ENCODE measurements at regions not wholly inside any gene's neighbourhood (a gene's known extent, or its start where the extent isn't known, plus 50 kb on each side); places are given as distances from the start of the nearest gene placed in this dataset.

DNA sequence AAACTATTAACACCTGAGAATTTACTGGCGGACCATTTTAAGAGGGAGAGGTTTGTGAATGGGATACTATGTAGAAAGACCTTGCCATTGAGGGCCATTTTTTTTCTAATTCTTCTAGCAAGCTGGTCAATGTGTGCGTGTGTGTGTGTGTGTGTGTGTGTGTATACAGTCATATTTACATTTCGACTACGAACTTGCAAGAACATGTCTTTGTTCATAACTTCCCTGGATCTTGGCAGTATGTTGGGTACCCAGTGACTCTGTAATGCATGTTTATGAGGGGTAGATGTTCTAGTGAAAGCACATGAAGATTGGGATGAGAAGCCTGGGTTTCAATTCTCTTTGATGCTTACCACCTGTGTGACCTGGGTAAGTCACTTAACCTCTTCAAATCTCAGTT, 133.6 kb downstream of the UBE2E3 start:
- DNase-seq (ENCODE audit: low read depth, low spot score): no peak

- DNase-seq (ENCODE audit: low read depth, low spot score): no peak
Measured at GRCh38 chr2:181116261-181116660, 135.9 kb downstream of the UBE2E3 start.

- DNase-seq (ENCODE audit: low read depth, low spot score): no peak
Measured at GRCh38 chr2:181117206-181117925, 137.0 kb downstream of the UBE2E3 start.

DNA sequence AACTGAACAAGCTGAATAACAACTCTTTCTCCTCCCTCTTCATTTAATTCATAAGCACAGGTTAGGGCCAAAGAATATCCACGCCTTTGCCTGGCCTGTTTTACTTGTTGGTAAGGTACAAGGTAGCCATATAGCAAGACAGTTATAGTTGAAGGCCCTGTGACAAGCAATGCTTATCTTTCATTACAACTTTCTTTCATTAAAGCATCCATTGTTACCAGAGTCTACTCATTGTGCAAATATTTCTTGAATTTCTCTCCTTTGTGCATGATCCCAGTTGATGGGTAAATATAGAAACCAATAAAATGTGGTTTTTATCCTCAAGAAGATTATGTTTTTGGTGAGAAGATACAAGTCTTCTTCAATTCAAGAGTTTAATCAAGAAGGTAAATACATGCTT, 140.2 kb downstream of the UBE2E3 start:
- DNase-seq (ENCODE audit: low read depth, low spot score): no peak

DNA sequence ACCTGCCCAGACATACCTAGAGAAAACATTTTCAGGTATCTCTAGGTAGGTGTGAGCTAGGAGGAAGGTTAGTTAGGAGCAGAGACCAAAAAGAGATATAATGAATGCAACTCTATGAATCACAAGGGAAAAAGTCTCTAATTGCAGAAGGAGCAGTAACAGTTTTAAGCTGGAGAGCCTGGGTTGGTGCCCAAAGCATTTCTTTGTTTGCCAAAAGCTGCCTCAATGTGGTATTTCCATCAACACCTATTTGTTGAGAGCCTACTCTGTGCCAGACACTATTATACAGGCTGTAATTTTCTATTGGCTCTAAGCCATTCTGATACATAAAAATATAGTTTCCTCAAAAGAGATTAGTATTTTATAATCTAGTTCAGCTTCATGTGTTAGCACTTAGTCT, 141.6 kb downstream of the UBE2E3 start:
- no peak for DNase-seq (ENCODE audit: low read depth, low spot score)

DNA sequence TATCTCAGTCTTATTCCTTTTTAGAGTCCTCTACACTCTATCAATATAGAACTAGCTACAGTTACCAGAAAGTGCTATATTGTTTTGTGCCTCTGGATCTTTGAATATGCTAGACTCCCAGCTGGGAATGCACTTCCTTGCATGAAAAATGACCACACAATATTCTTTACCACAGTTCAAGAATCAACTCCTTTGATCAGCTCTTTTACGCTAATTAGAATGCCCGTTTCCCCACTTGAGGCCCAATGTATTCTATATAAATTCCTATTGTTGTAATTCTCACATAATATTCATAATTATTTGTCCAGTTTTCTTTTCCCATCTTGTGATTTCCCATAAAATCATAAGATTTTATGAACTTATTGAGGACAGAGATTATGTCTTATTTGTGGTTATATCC, 142.2 kb downstream of the UBE2E3 start:
- no peak for DNase-seq (ENCODE audit: low read depth, low spot score)

DNA sequence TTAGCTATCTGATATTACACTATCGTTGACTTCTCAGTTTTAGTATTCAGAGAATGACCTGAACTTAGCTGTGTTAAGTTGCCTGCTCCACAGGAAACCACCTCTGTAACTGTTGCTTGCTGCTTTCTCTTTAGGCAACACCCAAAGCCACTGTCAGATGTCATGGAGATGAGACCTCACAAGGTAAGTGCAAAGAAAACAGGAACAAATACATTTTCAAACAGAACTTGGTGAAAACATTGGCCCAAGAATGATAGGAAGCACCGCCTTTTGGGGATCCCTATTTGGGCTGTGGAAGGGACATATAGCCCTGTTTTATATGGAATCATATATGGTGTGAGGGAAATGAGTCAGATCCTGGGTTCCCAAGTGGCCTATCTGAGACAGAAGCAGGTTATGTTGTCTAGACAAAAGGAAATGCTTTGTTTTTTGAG, 143.4 kb downstream of the UBE2E3 start:
- DNase-seq (ENCODE audit: low read depth, low spot score): no peak

DNA sequence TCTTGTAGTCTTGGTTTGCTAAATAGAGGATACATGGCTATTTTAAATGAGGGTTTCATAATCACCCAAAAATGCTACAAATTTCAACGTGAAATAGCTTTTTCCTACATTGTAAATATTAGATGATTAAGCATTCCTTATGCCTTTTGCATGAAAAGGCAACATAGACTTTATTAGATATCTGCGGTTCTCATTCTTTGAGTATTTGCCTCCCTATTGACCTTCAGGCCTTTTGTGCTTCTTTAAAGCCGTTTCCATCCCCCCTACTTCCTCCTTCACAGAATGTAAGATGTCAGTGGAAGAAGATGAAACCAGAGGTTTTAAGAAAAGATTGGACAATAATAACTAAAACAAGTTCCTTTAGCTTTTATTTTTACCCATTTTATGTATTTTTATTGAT, 144.1 kb downstream of the UBE2E3 start:
- DNase-seq (ENCODE audit: low read depth, low spot score): no peak

DNA sequence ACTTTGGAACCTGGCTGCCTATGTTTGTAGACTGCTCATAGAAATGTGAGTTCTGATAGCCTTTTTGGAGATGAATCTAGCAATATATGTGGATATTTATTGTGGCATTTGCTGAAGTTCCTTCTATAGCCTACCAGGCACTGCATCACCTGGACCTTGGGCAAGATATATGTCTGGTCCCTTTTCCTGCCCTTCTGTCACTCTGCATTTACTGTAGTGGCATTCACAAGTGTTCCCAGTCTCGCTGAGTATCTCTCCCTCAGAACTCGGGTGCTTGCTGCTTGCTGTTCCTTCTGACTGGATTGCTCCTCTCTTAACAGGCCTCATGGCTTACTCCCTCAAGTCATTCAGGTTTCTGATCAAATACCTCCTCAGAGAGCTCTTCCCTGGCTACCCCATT, 145.0 kb downstream of the UBE2E3 start:
- DNase-seq (ENCODE audit: low read depth, low spot score): no peak

DNA sequence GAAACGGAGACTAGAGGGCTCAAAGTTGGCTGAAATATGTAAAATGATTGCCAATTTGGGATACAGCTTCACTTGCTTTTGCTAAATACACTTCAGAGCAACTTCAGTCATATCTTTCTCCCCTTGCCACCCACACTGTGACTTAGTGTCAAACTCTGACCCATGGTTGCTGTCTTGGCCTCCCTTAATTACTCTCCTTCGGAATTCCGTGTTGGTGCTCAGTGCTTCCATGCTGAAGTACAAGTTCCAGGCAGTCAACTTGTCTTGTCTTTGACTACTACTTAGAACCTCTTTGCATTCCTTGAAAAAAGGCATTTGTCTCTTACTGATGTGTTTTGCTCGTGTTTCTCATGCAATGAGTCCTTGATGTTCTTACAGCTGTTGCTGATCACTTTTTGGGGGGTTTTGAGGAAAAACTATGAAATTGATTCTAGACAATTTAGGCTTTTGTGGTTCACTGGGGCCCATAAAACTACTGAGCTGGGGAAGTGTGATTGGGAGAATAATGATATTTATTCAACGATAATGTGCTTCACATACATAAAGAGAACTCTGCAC, 146.0 kb downstream of the UBE2E3 start:
- no peak for DNase-seq (ENCODE audit: low read depth, low spot score)

DNA sequence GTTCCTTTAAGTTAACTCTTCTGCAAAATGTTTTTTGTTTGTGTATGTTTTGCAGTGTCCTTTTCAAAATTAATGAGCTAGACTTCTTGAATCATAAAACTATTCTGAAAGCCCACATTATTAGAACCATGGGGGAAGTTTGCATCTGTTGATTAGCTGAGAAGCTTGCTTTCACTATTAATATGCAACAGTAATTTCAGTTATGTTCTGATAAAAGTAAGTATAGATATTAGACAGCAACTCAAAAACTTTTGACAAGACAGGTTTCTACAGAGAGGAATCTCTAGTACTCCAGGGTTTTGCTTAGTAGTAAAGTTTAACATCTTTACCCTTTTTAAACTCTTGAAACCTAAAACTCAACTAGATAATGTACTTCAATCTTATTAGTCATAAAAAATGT, 147.8 kb downstream of the UBE2E3 start:
- DNase-seq (ENCODE audit: low read depth, low spot score): no peak

GRCh38 chr2:181129364-181130056, 149.1 kb downstream of the UBE2E3 start:
- no peak for DNase-seq (ENCODE audit: low read depth, low spot score)

DNA sequence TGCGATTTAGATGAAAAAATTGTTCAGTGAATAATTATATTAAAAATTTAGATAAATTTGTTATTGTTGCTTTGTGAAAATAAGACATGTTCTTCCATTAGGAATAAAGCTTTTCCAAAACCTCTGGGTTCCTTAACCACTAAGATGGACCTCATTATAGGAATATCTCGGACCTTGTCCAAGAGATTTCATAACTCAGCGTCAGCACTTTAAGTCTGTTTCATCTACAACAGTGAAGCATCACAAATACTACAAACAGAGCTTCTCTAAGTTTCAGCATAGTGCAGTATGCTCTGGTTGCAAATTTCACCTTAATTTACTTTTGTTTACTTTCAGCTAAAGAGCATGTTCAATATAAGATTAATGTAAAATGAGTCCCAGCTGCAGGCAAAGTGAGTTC, 150.3 kb downstream of the UBE2E3 start:
- no peak for DNase-seq (ENCODE audit: low read depth, low spot score)

DNA sequence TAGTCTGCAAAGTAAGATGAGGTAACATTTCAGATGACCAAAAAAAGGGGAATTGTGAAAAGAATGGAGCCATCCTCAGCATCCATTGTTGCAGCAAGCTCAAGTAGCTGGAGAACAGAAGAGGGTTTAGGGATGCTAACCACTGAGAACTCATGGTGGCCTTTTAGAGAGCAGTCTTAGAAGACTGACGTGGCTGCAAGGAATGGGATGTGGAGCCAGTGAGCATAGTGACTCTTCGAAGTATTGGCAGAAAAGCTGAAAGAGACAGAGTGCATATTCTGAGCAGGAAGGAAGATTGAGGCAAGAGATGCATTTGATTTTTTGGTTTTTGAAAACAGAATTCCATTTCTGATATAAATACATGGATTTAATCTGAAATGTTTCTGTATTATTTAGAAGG, 151.2 kb downstream of the UBE2E3 start:
- DNase-seq (ENCODE audit: low read depth, low spot score): no peak

DNA sequence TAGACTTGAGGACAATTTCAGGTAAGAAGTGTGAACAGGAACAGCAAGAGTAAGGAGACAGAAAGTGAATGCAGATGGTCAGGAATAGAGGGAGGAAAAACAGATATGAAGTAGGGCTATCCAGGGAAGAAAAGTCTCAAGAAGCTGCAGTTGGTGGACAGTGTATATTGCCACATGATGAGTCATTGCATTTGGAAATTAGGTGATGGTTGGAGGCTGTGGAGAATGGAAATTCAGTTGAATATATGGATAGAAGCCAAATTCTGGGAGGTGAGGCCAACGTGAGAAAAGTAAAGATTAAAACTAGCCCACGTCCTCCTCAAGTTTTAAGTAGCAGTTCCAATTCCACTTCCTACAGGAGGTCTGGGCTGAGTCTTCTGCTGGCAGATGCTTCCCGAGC, 158.4 kb downstream of the UBE2E3 start:
- no peak for DNase-seq (ENCODE audit: low read depth, low spot score)

DNA sequence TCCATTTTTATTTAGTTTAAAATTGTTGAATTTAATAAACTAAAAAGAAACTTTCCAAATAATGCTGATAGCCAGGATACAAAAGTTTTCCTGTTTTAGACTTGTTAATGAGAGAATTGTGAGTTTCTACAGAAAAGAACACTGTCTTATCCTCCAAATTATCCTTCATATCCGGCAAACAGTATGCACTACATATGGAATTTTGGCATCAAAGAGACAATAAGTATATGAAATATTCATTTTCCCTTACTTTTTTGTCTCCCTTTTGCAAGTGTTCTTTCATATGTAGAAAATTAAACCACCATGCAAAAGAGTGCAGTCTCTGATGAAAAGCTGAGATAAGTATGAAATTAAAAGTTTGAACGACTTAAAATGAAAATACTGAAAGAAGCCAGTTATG, 159.4 kb downstream of the UBE2E3 start:
- DNase-seq (ENCODE audit: low read depth, low spot score): no peak

DNA sequence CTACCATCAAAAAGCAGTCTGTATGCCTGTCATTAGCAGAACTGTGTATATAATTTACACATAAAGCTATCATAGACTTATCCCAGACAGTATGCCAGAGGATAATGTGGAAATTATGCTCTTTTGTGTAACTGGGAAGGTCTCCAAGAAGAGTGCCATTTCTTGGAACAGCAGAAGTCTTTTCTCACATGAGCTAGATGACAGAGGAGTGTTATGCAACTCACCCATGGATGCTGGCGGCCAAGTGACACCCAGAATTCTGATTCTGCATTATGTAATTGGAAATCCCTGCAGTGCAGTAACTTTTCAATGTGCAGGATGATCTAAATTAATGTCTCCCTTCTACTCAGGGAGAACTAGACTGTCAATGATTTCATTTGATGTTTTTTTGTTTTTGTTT, 160.0 kb downstream of the UBE2E3 start:
- DNase-seq (ENCODE audit: low read depth, low spot score): no peak

- no peak for DNase-seq (ENCODE audit: low read depth, low spot score)
Measured at GRCh38 chr2:181140928-181141327, 160.5 kb downstream of the UBE2E3 start.

DNA sequence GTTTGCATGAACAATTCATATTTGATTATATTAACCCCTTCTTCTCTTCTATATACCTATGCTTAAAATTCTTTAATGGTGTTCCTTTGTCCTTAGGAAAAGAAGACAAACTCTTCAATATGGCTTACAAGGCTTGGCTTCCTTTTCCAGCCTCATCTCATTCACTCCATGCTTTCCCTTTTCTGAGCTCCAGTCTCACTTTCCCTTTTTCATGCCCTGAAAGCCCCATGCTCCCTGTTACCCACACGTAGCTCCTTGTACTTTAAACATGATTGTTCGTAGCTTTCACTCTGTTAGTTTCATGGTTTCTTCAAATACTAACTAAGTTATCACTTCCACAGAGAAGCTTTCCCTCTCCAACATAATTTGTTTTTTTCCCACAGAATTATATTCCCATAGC, 161.3 kb downstream of the UBE2E3 start:
- no peak for DNase-seq (ENCODE audit: low read depth, low spot score)

DNA sequence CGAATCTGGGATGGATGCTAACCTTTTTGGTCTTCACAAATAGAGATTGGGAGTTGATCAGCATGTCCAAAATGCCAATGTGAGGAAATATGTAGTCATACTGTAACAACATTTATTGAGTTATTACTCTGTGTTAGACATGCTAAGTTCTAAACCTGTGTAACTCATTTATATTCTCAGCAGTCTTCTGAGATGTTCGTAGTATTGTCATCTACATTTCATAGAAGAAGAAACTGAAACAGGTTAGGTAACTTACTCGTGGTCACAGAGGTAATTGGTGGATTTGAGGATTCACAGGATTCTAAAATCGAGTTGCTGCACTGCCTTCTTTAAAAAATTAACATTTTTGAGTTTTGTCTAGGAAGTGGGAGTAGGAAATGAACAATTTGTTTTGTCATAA, 162.1 kb downstream of the UBE2E3 start:
- DNase-seq (ENCODE audit: low read depth, low spot score): no peak

GRCh38 chr2:181143790-181144300, 163.4 kb downstream of the UBE2E3 start:
- no peak for DNase-seq (ENCODE audit: low read depth, low spot score)

- no peak for DNase-seq (ENCODE audit: low read depth, low spot score)
Measured at GRCh38 chr2:181145645-181146044, 165.2 kb downstream of the UBE2E3 start.

- DNase-seq (ENCODE audit: low read depth, low spot score): no peak
Measured at GRCh38 chr2:181146171-181146570, 165.8 kb downstream of the UBE2E3 start.
